Mucosa of descending colon (tissue), 3 donors: ENCODE measurements at regions not wholly inside any gene's neighbourhood (a gene's known extent, or its start where the extent isn't known, plus 50 kb on each side); places are given as distances from the start of the nearest gene placed in this dataset.

Experiments used
- ATAC-seq: fragments of 200-7000 bp; cut with Tn5 transposase; one replicate; pipeline ENCODE4 v1.9.1; 2020; ENCODE audit warnings: mild to moderate bottlenecking, moderate library complexity
- DNase-seq, 3 donors: peaks; one replicate each; pipeline ENCODE4 v3.0.0-alpha.2; 2020
- H3K36me3 ChIP-seq: fragments of 200-600 bp; one replicate; pipeline ENCODE4 v1.8.0; 2021; ENCODE audit warnings: low read depth, mild to moderate bottlenecking
- H3K4me1 ChIP-seq: fragments of 200-600 bp; one replicate; pipeline ENCODE4 v1.8.0; 2021; ENCODE audit warnings: low read depth, mild to moderate bottlenecking
- H3K4me3 ChIP-seq: fragments of 200-600 bp; one replicate; pipeline ENCODE4 v1.8.0; 2021; ENCODE audit warnings: mild to moderate bottlenecking
- H3K9me3 ChIP-seq: fragments of 200-600 bp; one replicate; pipeline ENCODE4 v1.8.0; 2021; ENCODE audit warnings: mild to moderate bottlenecking
- intact Hi-C, 2 donors: fragments of 100-400 bp; cut with DNase I in 1 of 2; cut with micrococcal nuclease in 1 of 2; formaldehyde crosslinking; loops; one replicate each; pipeline versions ENCODE4 v1.11.0 to v1.11.1; 2022; cut with DNase I, micrococcal nuclease
- TF ChIP-seq, protein P1 (sequence below): fragments of 200-600 bp; IDR thresholded peaks from one replicate; pipeline ENCODE4 v1.8.0; 2022; ENCODE audit warnings: antibody characterized with exemption, mild to moderate bottlenecking
- donor health status: DM: no; HTN: no; CAD: no; lungs with moderate emphysema.
- donor health status: DM: no; HTN: no; CAD: no.
- donor health status: DM: no; HTN: yes; CAD: no.

DNA sequence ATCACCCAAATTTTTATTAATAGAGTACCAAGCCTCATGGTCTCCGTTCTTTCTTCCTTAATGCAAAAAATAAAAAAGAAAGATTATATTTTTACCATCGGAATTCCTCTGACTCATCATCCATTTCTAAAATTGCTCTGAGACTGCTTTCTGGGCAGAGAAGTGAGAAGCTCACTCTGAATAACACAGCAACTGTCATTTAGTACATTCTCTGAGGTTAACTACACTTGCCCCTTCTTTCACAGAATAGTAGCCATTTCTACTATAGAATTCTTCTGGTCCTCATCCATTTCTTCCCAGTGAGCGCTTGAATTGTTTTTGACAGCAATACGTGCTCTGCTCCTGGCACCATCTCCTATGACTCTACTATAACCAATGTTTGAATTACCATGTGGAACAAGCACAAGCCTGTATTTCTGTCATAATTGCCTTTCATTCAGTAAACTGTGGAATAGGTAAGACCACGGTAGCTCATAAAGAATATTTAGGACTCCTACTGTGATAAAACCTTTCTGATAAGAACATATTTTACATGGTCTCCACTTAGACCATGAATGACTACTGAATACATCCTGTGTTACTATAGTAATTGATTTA, 435.5 kb upstream of the NRSN1 start:
- no peak for DNase-seq
- intact Hi-C loops, result no loop called here
- TF ChIP-seq, protein P1, sequence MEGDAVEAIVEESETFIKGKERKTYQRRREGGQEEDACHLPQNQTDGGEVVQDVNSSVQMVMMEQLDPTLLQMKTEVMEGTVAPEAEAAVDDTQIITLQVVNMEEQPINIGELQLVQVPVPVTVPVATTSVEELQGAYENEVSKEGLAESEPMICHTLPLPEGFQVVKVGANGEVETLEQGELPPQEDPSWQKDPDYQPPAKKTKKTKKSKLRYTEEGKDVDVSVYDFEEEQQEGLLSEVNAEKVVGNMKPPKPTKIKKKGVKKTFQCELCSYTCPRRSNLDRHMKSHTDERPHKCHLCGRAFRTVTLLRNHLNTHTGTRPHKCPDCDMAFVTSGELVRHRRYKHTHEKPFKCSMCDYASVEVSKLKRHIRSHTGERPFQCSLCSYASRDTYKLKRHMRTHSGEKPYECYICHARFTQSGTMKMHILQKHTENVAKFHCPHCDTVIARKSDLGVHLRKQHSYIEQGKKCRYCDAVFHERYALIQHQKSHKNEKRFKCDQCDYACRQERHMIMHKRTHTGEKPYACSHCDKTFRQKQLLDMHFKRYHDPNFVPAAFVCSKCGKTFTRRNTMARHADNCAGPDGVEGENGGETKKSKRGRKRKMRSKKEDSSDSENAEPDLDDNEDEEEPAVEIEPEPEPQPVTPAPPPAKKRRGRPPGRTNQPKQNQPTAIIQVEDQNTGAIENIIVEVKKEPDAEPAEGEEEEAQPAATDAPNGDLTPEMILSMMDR, result no peak
- Histone ChIP-seq H3K9me3 (no peaks in the 10 kb centered on the region), H3K36me3 (no peaks in the 10 kb centered on the region), H3K4me1 (no peaks in the 10 kb centered on the region), H3K4me3 (no peak overlapping the region)
- ATAC-seq, result no peak

DNA sequence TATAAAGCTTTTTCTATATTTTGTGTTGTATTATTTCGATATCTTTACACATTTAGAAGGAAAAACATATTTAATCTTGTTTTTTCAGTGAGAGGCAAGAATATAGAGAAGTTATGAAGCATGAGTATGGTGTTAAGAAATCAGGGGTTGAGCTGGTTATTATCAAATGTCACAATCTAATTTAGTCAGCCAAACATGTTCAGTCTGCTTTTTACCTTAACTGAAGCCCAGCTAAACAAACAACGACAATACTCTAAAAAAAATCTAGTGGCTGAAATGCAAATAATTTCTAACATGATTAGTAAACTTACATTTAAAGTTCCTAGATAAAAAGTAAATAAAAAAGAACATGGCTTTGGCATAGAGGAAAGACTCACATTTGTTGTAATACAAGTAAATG, 433.8 kb upstream of the NRSN1 start:
- H3K4me3 ChIP-seq, result no peak overlapping the region
- H3K9me3 ChIP-seq, result no peaks in the 10 kb centered on the region
- H3K36me3 ChIP-seq, result no peaks in the 10 kb centered on the region
- intact Hi-C loops, result no loop called here
- H3K4me1 ChIP-seq, result no peaks in the 10 kb centered on the region
- TF ChIP-seq, protein P1, result no peak
- DNase-seq, result no peak
- no peak for ATAC-seq

DNA sequence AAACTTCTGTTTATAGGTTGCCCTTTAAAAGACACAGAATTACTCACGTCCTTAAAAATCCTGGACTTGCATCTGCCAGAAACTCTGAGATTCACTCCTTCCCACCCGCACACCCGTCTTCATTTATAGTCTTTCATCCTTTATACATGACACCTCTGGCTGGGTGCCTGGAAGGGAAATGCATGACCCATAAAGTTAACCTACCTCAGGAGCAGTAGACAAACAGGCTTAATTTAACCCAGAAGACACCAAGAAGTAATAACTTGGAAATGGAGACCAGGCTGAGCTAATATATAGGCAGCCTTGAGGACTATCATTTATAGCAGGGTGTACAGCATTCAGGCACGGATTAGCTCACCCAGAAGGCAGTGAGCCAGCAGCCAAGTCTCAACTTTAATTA, 429.0 kb upstream of the NRSN1 start:
- no peak for ATAC-seq
- no peaks in the 10 kb centered on the region for H3K36me3 ChIP-seq
- no peak for DNase-seq
- intact Hi-C loops, result no loop called here
- H3K4me1 ChIP-seq, result no peaks in the 10 kb centered on the region
- H3K4me3 ChIP-seq, result no peak overlapping the region
- TF ChIP-seq, protein P1, result no peak
- H3K9me3 ChIP-seq, result no peaks in the 10 kb centered on the region

DNA sequence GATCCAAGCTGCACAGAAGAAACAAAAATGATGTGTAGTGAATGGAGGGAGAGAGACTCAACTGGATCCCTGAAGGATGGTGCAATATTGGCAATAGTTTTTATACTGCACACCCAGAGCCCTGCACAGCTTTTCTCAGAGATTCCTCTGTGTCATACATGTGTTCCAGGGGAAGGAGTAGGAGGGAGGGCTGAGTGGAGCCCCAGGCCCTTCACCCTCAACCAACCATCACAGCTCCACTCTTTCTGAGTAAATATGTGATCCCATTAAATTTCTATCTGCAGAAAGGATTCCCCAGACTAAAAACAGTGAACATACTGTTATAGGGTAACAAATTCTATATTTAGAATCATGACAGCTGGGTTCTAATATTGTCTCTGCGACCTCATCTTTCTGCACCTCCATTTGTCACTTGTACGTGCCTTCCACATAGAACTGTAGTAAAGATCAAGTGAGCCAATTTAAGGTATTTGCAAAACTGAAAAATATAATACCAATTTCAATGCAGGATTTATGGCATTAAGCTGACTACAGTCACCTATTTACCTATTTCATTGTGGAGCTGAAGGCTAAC, 421.4 kb upstream of the NRSN1 start:
- Histone ChIP-seq H3K36me3 (no peaks in the 10 kb centered on the region), H3K4me1 (no peaks in the 10 kb centered on the region), H3K4me3 (no peak overlapping the region), H3K9me3 (no peaks in the 10 kb centered on the region)
- ATAC-seq (no peak), DNase-seq (no peak)
- intact Hi-C loops, result no loop called here
- TF ChIP-seq, protein P1, result no peak

DNA sequence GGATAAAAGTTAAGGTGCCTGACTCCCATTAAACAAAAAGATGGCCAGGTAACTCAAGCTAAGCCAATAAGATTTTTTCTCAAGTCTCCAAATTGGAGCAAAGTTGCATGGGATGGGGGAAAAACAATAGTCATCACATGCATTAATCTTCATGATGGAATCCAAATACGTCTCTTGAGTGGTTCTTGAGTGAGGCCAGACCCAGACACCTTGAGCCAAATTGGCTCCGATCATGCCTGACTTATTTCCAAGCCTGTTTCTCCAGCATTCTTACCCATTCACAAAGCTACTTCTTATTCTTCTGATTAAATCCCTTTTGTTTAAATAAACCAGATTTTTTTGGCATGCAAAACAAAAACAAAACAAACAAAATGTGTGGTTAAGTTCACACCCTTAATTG, 420.3 kb upstream of the NRSN1 start:
- no peak for DNase-seq
- Histone ChIP-seq H3K36me3 (no peaks in the 10 kb centered on the region), H3K9me3 (no peaks in the 10 kb centered on the region), H3K4me1 (no peaks in the 10 kb centered on the region), H3K4me3 (no peak overlapping the region)
- no peak for ATAC-seq
- TF ChIP-seq, protein P1, result no peak
- intact Hi-C loops, result no loop called here

DNA sequence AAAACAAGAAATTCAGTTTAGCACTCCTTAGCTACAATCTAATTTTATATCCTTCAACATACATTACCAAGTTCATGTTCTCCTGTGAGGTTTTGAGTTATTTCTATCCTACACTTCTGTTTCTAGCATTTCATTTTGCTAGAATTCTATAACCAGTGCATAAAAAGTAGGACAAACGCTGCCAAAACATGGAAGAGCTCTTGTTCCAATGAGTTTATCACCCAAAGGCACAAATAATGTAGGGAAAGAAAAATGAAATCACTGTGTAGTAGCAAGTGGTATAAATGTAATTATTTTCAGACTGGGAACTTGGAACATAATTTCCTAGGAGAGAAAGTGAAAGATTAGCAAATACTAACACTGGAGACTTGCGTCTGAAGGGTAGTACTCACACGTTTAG, 413.3 kb upstream of the NRSN1 start:
- ATAC-seq, result no peak
- TF ChIP-seq, protein P1, result no peak
- Histone ChIP-seq H3K36me3 (no peaks in the 10 kb centered on the region), H3K9me3 (no peaks in the 10 kb centered on the region), H3K4me1 (no peaks in the 10 kb centered on the region), H3K4me3 (no peak overlapping the region)
- intact Hi-C loops, result no loop called here
- DNase-seq, result no peak
